ENCODE measurements at regions not wholly inside any gene's neighbourhood (a gene's known extent, or its start where the extent isn't known, plus 50 kb on each side); places are given as distances from the start of the nearest gene placed in this dataset.
"Not testable (repeated sequence)": the region's sequence is repeated elsewhere in the genome, so short reads cannot be mapped to it uniquely, and the experiment has no call there.

DNA sequence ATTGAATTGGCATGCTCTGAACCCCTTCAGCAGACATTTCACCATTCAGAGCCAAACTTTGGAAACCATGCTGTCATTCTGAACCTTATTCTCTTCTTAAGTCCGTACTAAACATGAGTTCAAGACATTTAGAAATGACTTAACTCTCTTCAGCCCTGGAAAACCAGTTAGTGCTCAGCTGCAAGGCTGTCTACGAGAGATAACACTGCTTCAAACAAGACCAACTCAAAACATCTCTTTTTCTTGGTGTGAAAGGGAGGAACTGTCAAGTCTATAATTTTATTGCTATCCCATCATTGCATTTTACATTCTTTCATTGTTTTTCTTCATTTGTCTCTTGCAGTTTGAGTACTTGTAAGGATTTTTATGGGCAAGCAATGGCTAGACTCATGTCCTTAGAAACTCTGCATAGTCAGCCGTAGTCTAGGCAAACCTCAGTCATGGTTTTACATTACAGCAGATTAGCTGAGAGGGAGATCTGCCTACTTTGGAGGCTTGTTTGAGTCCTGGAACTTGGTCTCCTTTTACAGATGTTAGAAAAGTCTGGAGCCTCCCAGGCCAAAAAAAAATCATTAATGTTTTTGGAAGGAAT lies 120.6 kb upstream of the JADE1 start:
- no peak for DNase-seq (ENCODE audit: low read depth)

- DNase-seq (ENCODE audit: low read depth) = no peak
These were observed 121.3 kb upstream of the JADE1 start for GRCh38 chr4:128688033-128688721.

- no peak for DNase-seq (ENCODE audit: low read depth)
These were observed 122.7 kb upstream of the JADE1 start for GRCh38 chr4:128686810-128687209.

DNA sequence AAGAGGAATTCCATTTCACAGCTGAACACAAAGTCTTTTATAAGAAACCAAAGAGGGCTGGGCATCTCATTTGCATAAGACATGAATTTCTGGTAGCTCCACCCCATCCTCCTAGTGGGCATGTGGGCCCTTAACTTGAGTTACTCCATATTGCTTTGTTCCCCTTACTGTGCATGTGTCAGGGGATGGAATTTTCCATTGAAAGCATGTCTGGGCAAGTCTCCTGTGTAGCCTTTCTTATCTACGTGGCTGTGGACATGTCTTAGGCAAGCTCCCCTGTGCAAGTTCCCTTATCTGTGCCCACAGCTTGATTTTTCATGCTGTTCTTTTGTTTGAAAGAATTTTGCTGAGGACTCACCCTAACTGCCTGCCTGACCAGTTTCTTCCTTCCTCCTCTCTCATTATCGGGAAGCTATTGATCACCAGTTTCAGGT lies 123.5 kb upstream of the JADE1 start:
- DNase-seq (ENCODE audit: low read depth) = no peak

GRCh38 chr4:128684016-128684415 lies 125.5 kb upstream of the JADE1 start:
- no peak for DNase-seq (ENCODE audit: low read depth)

GRCh38 chr4:128682942-128683666 lies 126.4 kb upstream of the JADE1 start:
- DNase-seq (ENCODE audit: low read depth) = no peak

DNA sequence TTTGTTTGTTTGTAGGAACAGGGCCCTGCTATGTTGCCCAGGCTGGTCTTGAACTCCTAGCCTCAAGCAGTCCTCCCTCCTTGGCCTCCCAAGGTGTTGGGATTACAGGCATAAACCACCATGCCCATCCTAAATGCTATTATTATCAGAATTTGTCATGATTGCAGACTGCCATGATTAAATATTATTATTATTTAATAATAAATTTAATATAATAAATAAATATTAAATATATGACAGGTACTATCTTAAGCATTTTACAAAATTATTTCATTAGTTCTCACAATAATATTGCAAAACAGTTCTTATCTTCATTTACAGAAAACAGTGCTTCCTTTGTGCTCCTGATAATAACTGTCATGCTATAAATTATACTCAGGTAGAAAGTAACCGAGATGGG lies 133.4 kb upstream of the JADE1 start:
- DNase-seq (ENCODE audit: low read depth) = no peak

- no peak for DNase-seq (ENCODE audit: low read depth)
These were observed 134.4 kb upstream of the JADE1 start for GRCh38 chr4:128675083-128675482.

DNA sequence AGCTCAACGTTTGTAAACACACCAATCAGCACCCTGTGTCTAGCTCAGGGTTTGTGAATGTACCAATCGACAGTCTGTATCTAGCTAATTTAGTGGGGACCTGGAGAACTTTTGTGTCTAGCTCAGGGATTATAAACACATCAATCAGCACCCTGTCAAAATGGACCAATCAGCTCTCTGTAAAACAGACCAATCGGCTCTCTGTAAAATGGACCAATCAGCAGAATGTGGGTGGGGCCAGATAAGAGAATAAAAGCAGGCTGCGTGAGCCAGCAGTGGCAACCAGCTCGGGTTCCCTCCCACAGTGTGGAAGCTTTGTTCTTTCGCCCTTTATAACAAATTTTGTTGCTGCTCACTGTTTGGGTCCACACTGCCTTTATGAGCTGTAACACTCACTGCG lies 136.3 kb upstream of the JADE1 start:
- DNase-seq (ENCODE audit: low read depth) = not testable (repeated sequence)

DNA sequence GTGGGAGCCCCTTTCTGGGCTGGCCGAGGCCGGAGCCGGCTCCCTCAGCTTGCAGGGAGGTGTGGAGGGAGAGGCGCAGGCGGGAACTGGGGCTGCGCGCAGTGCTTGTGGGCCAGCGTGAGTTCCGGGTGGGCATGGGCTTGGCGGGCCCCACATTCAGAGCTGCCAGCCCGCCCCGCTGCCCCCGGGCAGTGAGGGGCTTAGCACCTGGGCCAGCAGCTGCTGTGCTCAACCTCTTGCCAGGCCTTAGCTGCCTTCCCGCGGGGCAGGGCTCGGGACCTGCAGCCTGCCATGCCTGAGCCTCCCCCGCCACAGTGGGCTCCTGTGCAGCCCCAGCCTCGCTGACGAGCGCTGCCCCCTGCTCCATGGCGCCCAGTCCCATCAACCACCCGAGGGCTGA lies 136.9 kb upstream of the JADE1 start:
- DNase-seq (ENCODE audit: low read depth) = not testable (repeated sequence)

- no peak for DNase-seq (ENCODE audit: low read depth)
These were observed 139.0 kb upstream of the JADE1 start for GRCh38 chr4:128670513-128670912.

DNA sequence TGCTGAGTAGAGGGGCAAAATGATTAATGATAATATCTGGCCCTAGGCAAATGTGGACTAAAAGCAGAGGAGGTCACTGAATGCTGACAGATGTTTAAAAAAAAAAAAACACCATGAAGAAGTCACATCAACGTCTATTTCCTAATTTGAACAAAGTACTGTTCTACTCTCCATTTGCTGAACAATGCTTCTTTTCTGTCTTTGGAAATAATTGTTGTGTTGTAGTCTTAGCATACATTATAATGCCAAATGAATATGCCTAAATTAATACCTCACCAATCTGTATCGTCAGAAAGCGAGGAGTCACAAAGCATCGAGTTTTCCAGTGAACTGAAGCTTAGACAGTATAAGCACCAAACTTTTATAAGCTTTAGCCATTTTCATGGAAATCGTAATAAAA lies 140.9 kb upstream of the JADE1 start:
- DNase-seq (ENCODE audit: low read depth) = no peak

DNA sequence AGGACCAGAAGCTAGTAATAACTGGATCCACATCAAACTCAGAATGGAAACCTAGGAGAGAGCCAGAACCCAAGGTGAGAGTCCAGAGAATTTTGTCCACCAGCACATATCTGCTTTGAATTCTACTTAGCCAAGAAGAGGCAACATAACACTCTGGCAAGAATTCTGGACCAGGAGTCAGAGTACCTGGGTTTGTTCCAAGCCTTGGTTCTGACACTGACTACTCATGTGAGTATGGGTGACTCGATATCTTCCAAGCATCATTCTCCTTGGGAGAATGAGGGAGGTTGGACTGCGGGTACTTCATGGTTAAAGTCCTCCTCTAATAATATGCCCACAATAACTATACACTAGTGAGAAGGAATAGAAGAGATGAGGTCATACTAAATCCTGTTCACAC lies 144.0 kb upstream of the JADE1 start:
- DNase-seq (ENCODE audit: low read depth) = no peak

DNA sequence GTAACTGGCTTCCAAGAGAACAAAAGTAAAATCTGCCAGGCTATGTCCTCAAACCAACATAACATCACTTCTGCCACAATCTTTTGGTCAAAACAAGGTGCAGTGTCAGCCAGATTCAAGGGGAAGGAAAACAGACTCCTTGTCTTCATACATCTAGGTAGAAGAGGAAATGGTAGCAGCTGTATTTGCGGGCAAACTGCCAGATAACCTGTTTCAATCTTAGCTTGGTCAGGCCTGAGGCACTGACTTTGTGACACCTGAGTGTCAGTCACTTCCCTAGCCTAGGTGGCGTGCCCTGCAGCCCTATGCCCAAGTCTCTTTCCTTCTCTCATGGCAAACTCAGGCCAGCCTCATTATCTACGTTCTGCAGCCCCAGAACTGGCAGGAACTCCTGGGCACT lies 146.2 kb upstream of the JADE1 start:
- no peak for DNase-seq (ENCODE audit: low read depth)

- no peak for DNase-seq (ENCODE audit: low read depth)
These were observed 148.0 kb upstream of the JADE1 start for GRCh38 chr4:128661479-128661878.

- DNase-seq (ENCODE audit: low read depth) = no peak
These were observed 148.9 kb upstream of the JADE1 start for GRCh38 chr4:128660361-128661215.

DNA sequence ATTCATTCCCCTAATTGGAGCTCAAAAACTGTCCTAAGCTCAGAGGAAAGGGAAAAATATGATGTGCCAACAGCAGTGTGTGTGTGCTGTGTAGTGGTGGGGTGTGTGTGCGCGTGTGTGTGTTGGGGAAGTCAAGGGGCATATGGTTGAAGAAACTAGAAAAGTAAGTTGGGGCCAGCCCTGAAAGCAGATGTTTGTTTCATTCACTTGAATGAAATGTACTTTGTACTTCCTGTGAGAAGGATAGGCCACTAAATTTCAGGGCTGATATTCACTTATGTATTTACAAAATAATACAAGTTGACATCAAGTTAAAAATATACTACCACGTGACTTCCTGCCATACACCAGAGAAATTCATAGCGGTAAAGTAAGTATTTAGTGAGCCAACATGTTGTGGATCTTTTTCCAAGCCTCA lies 151.3 kb upstream of the JADE1 start:
- no peak for DNase-seq (ENCODE audit: low read depth)

- no peak for DNase-seq (ENCODE audit: low read depth)
These were observed 151.9 kb upstream of the JADE1 start for GRCh38 chr4:128657638-128658037.

- DNase-seq (ENCODE audit: low read depth) = no peak
These were observed 155.0 kb upstream of the JADE1 start for GRCh38 chr4:128654465-128654864.

- no peak for DNase-seq (ENCODE audit: low read depth)
These were observed 155.7 kb upstream of the JADE1 start for GRCh38 chr4:128653527-128654444.

- no peak for DNase-seq (ENCODE audit: low read depth)
These were observed 159.8 kb upstream of the JADE1 start for GRCh38 chr4:128649575-128650205.

All from activated gamma-delta T cell treated with anti-CD3 and anti-CD28 coated beads, Interleukin-2, amount 50 U/mL, for 16 hours (primary cell).